Pulmonary artery endothelial cell (primary cell): ENCODE measurements at regions not wholly inside any gene's neighbourhood (a gene's known extent, or its start where the extent isn't known, plus 50 kb on each side); places are given as distances from the start of the nearest gene placed in this dataset.

Experiments used
- DNase-seq: peaks from one replicate; pipeline ENCODE4 v3.0.0-alpha.2; 2011; ENCODE audit warnings: low read depth, low spot score

GRCh38 chr2:8296306-8296705 lies 385.6 kb upstream of the ID2 start:
- DNase-seq = no peak

- DNase-seq = no peak
These were observed 384.3 kb upstream of the ID2 start for GRCh38 chr2:8297376-8298231.

GRCh38 chr2:8298783-8299182 lies 383.1 kb upstream of the ID2 start:
- DNase-seq = no peak

- no peak for DNase-seq
These were observed 381.6 kb upstream of the ID2 start for GRCh38 chr2:8300216-8300615.

- DNase-seq = no peak
These were observed 381.0 kb upstream of the ID2 start for GRCh38 chr2:8300905-8301304.

- DNase-seq = no peak
These were observed 378.5 kb upstream of the ID2 start for GRCh38 chr2:8303322-8303832.

GRCh38 chr2:8304821-8305766 lies 376.8 kb upstream of the ID2 start:
- DNase-seq = no peak

GRCh38 chr2:8306530-8307351 lies 375.1 kb upstream of the ID2 start:
- DNase-seq = no peak

GRCh38 chr2:8307606-8308180 lies 374.2 kb upstream of the ID2 start:
- DNase-seq = no peak

- no peak for DNase-seq
These were observed 372.7 kb upstream of the ID2 start for GRCh38 chr2:8309131-8309530.

- DNase-seq = no peak
These were observed 371.1 kb upstream of the ID2 start for GRCh38 chr2:8310557-8311455.

- DNase-seq = no peak
These were observed 369.6 kb upstream of the ID2 start for GRCh38 chr2:8312221-8312620.

GRCh38 chr2:8312861-8313830 lies 368.7 kb upstream of the ID2 start:
- no peak for DNase-seq

GRCh38 chr2:8314063-8314462 lies 367.8 kb upstream of the ID2 start:
- DNase-seq = no peak

GRCh38 chr2:8315531-8316165 lies 366.2 kb upstream of the ID2 start:
- no peak for DNase-seq

- no peak for DNase-seq
These were observed 365.5 kb upstream of the ID2 start for GRCh38 chr2:8316356-8316755.

GRCh38 chr2:8317418-8317817 lies 364.4 kb upstream of the ID2 start:
- no peak for DNase-seq

GRCh38 chr2:8319219-8319618 lies 362.6 kb upstream of the ID2 start:
- DNase-seq = no peak
